HUES6 (cell line): ENCODE measurements at regions not wholly inside any gene's neighbourhood (a gene's known extent, or its start where the extent isn't known, plus 50 kb on each side); places are given as distances from the start of the nearest gene placed in this dataset.

Experiments used
- H3K27ac ChIP-seq: 2 replicates; pipeline ENCODE4 v1.7.0; 2013; ENCODE audit warnings: low read depth, mild to moderate bottlenecking, low read length, inconsistent platforms
- H3K27me3 ChIP-seq: 2 replicates; pipeline ENCODE4 v1.6.1; 2013; ENCODE audit warnings: low read length; ENCODE audit not compliant: control insufficient read depth, insufficient read depth
- H3K36me3 ChIP-seq: 2 replicates; pipeline ENCODE4 v1.6.1; 2013; ENCODE audit warnings: low read length; ENCODE audit not compliant: control insufficient read depth, insufficient read depth
- H3K4me1 ChIP-seq: 2 replicates; pipeline ENCODE4 v1.6.1; 2013; ENCODE audit warnings: low read length; ENCODE audit not compliant: control insufficient read depth, insufficient read depth
- H3K4me3 ChIP-seq: 2 replicates; pipeline ENCODE4 v1.5.1; 2013; ENCODE audit warnings: low read depth, low read length
- H3K9ac ChIP-seq: one replicate; pipeline ENCODE4 v1.6.1; 2013; ENCODE audit warnings: mild to moderate bottlenecking, low read length
- H3K9me3 ChIP-seq: 2 replicates; pipeline ENCODE4 v1.6.1; 2013; ENCODE audit warnings: low read depth, low read length; ENCODE audit not compliant: control insufficient read depth, insufficient read depth

DNA sequence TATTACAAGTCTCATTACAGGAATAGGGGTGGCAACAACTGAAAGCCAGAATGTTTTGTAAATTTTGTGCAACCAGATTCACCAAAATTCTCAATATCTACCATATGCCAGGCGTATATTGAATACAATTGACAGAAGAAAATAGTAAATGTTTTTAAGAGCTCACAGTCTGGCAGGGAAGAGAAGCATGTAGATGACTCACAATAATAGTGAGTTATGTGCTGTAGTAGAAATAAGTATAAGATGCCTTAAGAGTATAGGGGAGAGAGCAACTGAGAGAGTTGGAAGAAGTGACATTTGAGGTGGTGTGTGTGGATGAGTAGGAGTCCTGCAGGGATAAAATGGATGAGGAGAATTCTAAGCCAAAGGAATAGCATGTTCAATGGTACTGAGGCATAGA lies 170.5 kb upstream of the FGGY start:
- Histone ChIP-seq H3K9ac (no peak overlapping the region), H3K27me3 (no peaks in the 10 kb centered on the region), H3K4me3 (no peak overlapping the region), H3K4me1 (peaks cover 8% of the 10 kb centered on the region), H3K9me3 (peaks cover 7% of the 10 kb centered on the region), H3K27ac (no peak overlapping the region), H3K36me3 (no peaks in the 10 kb centered on the region)

DNA sequence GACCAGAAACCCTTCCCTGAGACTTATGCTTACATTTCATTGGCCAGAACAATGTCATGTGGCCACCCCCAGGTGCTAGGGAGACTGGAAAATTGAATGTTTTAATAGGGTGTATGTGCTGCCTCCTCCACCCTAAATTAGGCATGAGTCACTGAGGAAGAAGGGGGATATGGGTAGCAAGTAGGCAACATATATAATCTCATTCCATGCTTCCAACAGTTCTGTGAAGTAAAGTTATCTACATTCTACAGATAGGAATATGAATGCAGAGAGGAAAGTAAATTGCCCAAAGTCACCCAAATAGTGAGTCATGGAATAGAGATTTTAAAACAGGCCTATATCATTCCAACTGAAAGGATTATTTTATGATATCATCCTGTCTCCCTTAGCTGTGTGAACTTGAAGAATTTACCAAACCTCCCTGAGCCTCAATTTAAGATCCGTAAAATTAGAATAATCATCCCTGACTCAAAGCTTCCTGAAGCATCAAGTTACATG lies 168.6 kb upstream of the FGGY start:
- no peak overlapping the region for H3K9ac ChIP-seq
- H3K27ac ChIP-seq, result no peak overlapping the region
- H3K9me3 ChIP-seq, result peaks cover 7% of the 10 kb centered on the region
- H3K4me1 ChIP-seq, result peaks cover 14% of the 10 kb centered on the region
- H3K36me3 ChIP-seq, result no peaks in the 10 kb centered on the region
- H3K27me3 ChIP-seq, result no peaks in the 10 kb centered on the region
- no peak overlapping the region for H3K4me3 ChIP-seq

DNA sequence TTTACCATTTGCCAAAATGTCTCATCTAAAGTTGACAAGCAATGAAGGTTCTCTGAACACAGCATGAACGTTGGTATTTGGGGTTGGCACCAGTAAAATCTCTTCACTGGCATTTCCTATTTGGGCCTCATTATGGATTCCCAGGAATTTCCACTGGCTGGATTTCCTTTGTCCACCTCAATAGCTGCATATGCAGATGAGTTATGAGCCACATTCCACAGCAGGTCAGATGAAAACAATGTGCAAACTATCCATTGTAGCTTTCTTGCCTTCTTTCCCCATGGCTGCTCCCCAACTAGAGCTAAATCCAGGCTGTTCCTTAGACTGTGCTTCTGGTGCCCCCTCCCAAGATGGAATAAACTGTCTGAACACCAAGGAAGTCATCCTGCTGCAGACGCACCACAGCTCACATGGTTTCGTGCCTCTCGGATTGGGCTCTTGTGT lies 168.1 kb upstream of the FGGY start:
- no peaks in the 10 kb centered on the region for H3K27me3 ChIP-seq
- H3K36me3 ChIP-seq, result no peaks in the 10 kb centered on the region
- H3K4me1 ChIP-seq, result peaks cover 14% of the 10 kb centered on the region
- H3K4me3 ChIP-seq, result no peak overlapping the region
- peaks cover 7% of the 10 kb centered on the region for H3K9me3 ChIP-seq
- H3K27ac ChIP-seq, result no peak overlapping the region
- H3K9ac ChIP-seq, result no peak overlapping the region

DNA sequence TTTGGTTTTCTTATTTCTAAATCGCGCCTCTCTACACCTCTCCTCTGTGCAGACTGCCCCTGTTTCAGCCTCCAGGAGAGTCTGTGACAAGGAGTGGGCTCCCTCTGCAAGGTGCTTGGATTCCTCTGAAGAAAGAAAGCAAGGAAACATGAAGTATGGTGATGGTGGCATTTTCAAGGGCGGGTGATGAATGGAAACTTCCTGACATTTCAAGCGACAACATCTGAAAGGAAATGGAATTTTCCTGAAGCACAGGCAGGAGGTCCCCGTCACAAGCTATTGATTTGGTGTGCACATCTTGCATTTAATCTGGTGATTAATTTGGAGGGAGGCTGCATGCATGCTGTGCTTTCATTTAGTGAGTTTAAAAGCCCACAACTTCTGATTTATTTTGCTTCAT lies 164.6 kb upstream of the FGGY start:
- Histone ChIP-seq H3K9me3 (peaks cover 2% of the 10 kb centered on the region; the same call in 1 of the 2 replicates), H3K27ac (no peak overlapping the region), H3K9ac (no peak overlapping the region), H3K4me1 (peaks cover 14% of the 10 kb centered on the region), H3K4me3 (no peak overlapping the region), H3K36me3 (no peaks in the 10 kb centered on the region), H3K27me3 (no peaks in the 10 kb centered on the region)

DNA sequence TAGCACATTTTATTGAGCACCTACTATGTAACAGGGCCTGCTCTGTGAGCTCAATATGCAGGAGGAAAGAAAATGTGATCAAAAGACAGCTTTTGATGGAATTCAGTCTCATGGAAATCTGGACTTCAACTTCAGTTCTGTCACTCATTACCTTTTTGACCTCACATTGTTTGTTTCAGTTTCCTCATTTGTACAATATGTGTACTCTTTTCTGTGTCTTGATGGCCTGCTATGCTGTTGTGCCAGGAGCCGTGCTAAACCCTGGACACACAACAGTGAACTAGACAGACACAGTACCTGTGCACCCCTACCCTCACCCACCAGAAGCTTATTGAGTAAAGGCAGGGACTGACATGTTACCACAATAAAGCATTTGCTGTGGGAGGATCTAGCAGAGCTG lies 162.9 kb upstream of the FGGY start:
- peaks cover 8% of the 10 kb centered on the region for H3K4me1 ChIP-seq
- no peaks in the 10 kb centered on the region for H3K27me3 ChIP-seq
- peaks cover 2% of the 10 kb centered on the region; the same call in 1 of the 2 replicates for H3K9me3 ChIP-seq
- H3K27ac ChIP-seq, result no peak overlapping the region
- H3K36me3 ChIP-seq, result no peaks in the 10 kb centered on the region
- no peak overlapping the region for H3K4me3 ChIP-seq
- no peak overlapping the region for H3K9ac ChIP-seq

DNA sequence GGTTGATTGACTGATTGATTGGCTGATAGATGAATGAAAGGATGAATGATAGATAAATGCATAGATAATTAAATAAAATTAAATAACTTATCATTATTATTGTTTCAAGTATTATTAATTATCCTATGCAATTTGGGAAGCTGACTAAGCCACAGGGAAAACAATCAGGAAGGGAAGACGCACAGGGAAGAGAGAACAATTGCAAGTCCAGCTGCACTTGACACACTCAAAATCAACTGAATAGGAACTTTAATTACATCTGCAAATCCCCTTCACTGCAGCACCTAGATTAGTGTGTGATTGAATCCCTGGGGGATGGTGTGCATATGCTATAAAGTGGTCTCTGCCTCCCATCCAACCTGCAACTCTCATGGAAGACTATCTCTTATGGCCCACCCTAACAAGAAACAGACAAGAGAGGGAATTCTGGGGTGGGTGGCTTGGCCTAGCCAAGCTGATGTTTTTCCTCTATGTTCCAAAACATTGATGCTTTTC lies 161.1 kb upstream of the FGGY start:
- Histone ChIP-seq H3K9me3 (no peaks in the 10 kb centered on the region), H3K4me1 (peaks cover 13% of the 10 kb centered on the region), H3K27ac (no peak overlapping the region)

DNA sequence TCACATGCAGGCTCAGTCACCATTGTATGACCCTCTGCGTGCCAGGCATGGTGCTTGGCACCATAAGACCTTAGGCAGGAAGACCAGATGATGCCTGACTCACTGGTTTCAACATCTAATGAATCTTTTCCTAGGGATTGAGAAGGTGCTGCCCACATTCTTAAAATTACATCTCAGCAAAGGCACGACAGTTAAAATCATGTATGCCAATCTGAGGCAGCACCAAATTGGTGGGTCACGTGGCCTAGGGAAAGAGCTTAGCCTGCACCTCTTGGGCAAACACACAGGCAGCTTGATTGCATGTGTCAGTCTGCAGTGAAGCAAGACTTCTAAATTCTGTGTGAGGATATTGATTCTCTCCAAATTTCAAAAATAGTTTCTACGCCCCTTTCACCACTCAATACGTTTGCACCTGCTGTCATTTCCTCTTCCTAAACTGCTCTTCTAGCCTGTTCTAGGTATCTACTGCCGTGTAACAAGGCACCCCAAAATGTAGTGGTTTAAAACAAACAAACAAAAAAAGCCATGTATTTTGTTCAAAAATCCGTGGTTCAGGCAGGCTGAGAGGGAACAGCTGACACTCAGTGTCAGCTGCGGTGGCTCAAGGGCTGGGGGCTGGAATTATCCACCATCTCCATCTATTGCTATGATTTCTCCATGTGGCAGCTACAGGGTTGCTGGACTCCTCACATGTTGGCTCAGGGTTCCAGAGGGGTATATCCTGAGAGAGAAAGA lies 160.2 kb upstream of the FGGY start:
- Histone ChIP-seq H3K9ac (no peak overlapping the region), H3K4me1 (peaks cover 13% of the 10 kb centered on the region), H3K36me3 (no peaks in the 10 kb centered on the region), H3K27ac (no peak overlapping the region), H3K27me3 (no peaks in the 10 kb centered on the region), H3K9me3 (no peaks in the 10 kb centered on the region), H3K4me3 (no peak overlapping the region)

More for the DNA sequence above, 161.1 kb upstream of the FGGY start:
- H3K27me3 ChIP-seq, result no peaks in the 10 kb centered on the region
- H3K9ac ChIP-seq, result no peak overlapping the region
- H3K4me3 ChIP-seq, result no peak overlapping the region
- H3K36me3 ChIP-seq, result no peaks in the 10 kb centered on the region

DNA sequence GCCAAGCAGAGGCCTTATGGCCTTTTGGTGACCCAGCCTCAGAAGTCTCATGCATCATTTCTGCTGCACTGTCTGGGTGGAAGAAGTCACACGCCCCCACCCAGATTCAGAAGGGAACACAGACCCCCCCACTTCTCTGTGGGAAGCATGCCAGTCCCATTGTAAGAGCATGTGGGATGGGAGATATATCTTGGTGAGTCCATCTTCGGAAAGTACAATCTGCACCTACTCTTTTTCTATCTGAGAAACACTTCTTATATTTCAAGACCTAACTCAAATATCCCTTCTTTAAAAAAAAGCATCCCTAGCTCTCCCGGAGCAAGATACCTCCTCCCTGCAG lies 159.6 kb upstream of the FGGY start:
- Histone ChIP-seq H3K4me1 (peaks cover 10% of the 10 kb centered on the region), H3K27ac (no peak overlapping the region), H3K9me3 (no peaks in the 10 kb centered on the region), H3K27me3 (no peaks in the 10 kb centered on the region), H3K36me3 (no peaks in the 10 kb centered on the region), H3K4me3 (no peak overlapping the region), H3K9ac (no peak overlapping the region)

DNA sequence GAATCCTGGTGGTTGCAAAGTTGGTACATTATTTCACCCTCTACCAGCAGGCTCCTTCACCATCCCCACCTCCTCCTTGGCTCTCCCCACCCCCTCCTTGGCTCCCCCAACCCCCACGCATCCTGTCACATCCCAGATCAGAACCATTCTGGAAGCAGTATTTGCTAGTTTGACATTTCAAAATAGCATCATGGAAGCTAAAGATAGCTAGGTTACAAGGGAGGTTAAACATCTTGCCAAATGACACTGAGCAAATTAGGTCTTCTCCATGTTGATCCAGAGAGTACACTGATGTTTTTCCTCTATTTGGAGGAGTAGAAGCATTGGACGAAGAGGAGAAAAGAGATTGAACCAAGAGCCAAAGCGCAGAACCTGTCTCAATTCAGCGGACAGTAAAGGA lies 158.9 kb upstream of the FGGY start:
- Histone ChIP-seq H3K4me1 (peaks cover 13% of the 10 kb centered on the region; the same call in 1 of the 2 replicates), H3K9ac (no peak overlapping the region), H3K36me3 (no peaks in the 10 kb centered on the region), H3K4me3 (no peak overlapping the region), H3K27me3 (no peaks in the 10 kb centered on the region), H3K27ac (no peak overlapping the region), H3K9me3 (no peaks in the 10 kb centered on the region)

DNA sequence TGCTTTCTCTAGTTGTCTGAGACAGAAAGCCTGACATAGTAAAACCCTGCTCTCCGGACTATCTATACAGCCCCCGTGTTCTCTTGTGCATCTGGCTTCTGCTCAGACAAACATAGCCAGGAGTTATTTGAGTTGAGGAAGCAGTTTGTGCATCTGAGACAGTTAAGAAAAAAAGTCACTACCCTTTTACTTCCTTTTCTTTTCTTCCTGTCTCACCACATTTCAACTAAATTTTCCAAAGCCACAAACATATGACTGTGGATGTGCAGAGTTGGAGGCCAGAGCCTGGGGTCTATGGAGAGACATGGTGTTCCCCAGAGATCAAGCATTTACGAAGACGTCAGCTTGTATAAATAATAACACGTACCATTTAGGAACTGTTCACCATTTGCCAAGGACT lies 158.5 kb upstream of the FGGY start:
- H3K9ac ChIP-seq, result no peak overlapping the region
- no peak overlapping the region for H3K4me3 ChIP-seq
- H3K27ac ChIP-seq, result no peak overlapping the region
- no peaks in the 10 kb centered on the region for H3K27me3 ChIP-seq
- no peaks in the 10 kb centered on the region for H3K36me3 ChIP-seq
- no peaks in the 10 kb centered on the region for H3K9me3 ChIP-seq
- H3K4me1 ChIP-seq, result peaks cover 17% of the 10 kb centered on the region

DNA sequence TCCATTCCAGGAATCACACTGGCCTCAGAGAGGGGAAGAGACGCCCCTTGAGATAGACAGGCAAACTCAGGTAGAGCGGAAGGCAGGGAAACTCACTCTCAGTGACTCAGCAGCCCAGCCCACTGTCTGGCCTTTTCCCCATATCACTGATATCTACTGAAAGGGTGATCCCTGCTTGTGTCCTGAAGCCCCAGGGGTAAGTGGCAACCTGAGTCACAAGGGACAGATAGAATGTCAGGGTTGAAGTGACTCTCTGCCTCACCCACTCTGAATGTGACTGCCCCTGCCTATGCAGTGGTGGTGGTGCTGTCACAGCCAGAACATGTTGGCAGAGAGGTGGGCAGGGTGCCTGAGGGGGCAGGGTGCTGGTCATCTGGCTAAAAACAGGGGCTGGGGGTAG lies 157.5 kb upstream of the FGGY start:
- H3K4me3 ChIP-seq, result no peak overlapping the region
- no peaks in the 10 kb centered on the region for H3K36me3 ChIP-seq
- peaks cover 27% of the 10 kb centered on the region for H3K4me1 ChIP-seq
- H3K27me3 ChIP-seq, result no peaks in the 10 kb centered on the region
- H3K9me3 ChIP-seq, result no peaks in the 10 kb centered on the region
- H3K9ac ChIP-seq, result no peak overlapping the region
- H3K27ac ChIP-seq, result no peak overlapping the region
